Neuronal stem cell (in vitro differentiated cells): ENCODE measurements at regions not wholly inside any gene's neighbourhood (a gene's known extent, or its start where the extent isn't known, plus 50 kb on each side); places are given as distances from the start of the nearest gene placed in this dataset.

Source experiments
- DNase-seq: peaks from one replicate; pipeline ENCODE4 v3.0.0-alpha.2; 2013; ENCODE audit warnings: low spot score
- H2AFZ ChIP-seq: one replicate; pipeline ENCODE4 v1.6.1; 2013; ENCODE audit warnings: mild to moderate bottlenecking, low read length, inconsistent platforms
- H2AK5ac ChIP-seq: 2 replicates; pipeline ENCODE4 v1.6.1; 2013; ENCODE audit warnings: low read depth, mild to moderate bottlenecking, inconsistent platforms, low read length, moderate library complexity, mixed read lengths
- H2BK120ac ChIP-seq: 2 replicates; pipeline ENCODE4 v1.6.1; 2013; ENCODE audit warnings: low read depth, mild to moderate bottlenecking, inconsistent platforms, low read length, moderate library complexity, mixed read lengths
- H2BK12ac ChIP-seq: one replicate; pipeline ENCODE4 v1.6.1; 2013; ENCODE audit warnings: low read length, inconsistent platforms
- H2BK15ac ChIP-seq: 2 replicates; pipeline ENCODE4 v1.6.1; 2013; ENCODE audit warnings: mild to moderate bottlenecking, low read length, inconsistent platforms, mixed read lengths
- H2BK5ac ChIP-seq: one replicate; pipeline ENCODE4 v1.6.1; 2013; ENCODE audit warnings: inconsistent platforms, mild to moderate bottlenecking, low read length, moderate library complexity
- H3K14ac ChIP-seq: one replicate; pipeline ENCODE4 v1.6.1; 2013; ENCODE audit warnings: low read length, inconsistent platforms
- H3K18ac ChIP-seq: 2 replicates; pipeline ENCODE4 v1.6.1; 2013; ENCODE audit warnings: low read length, inconsistent platforms
- H3K23ac ChIP-seq: 2 replicates; pipeline ENCODE4 v1.6.1; 2013; ENCODE audit warnings: low read depth, mild to moderate bottlenecking, mixed read lengths, low read length, inconsistent platforms; ENCODE audit not compliant: poor library complexity
- H3K27ac ChIP-seq: replicated peaks from 3 replicates; pipeline ENCODE4 v1.5.1; 2013; ENCODE audit warnings: low read length, inconsistent platforms
- H3K27me3 ChIP-seq, 3 experiments: 2 replicates each; pipeline ENCODE4 v1.6.1; 2013; ENCODE audit warnings: low read length in 3 of 3, mild to moderate bottlenecking in 2 of 3, inconsistent platforms in 1 of 3, low read depth in 1 of 3, mixed read lengths in 1 of 3, moderate library complexity in 1 of 3; ENCODE audit not compliant: control insufficient read depth in 3 of 3, insufficient read depth in 3 of 3
- H3K36me3 ChIP-seq, 2 donors: replicated peaks in 1 of 2; 2 replicates each; pipeline ENCODE4 v1.6.1; 2013; ENCODE audit warnings: low read length in 2 of 2; ENCODE audit not compliant: control insufficient read depth in 2 of 2, insufficient read depth in 2 of 2
- H3K4ac ChIP-seq: 2 replicates; pipeline ENCODE4 v1.6.1; 2013; ENCODE audit warnings: inconsistent platforms, mild to moderate bottlenecking, low read length, moderate library complexity
- H3K4me1 ChIP-seq, 2 donors: 1 replicate in 1 of 2; 2 replicates in 1 of 2; pipeline ENCODE4 v1.6.1; 2013; ENCODE audit warnings: low read length in 2 of 2, low read depth in 1 of 2; ENCODE audit not compliant: control insufficient read depth in 2 of 2, insufficient read depth in 1 of 2
- H3K4me2 ChIP-seq: one replicate; pipeline ENCODE4 v1.6.1; 2013; ENCODE audit warnings: mild to moderate bottlenecking, low read length, inconsistent platforms; ENCODE audit not compliant: insufficient read depth, poor library complexity, severe bottlenecking
- H3K4me3 ChIP-seq, 2 donors: 2 replicates each; pipeline ENCODE4 v1.5.1; 2013; ENCODE audit warnings: low read length in 2 of 2, mild to moderate bottlenecking in 2 of 2, inconsistent platforms in 1 of 2, moderate library complexity in 1 of 2
- H3K79me1 ChIP-seq: one replicate; pipeline ENCODE4 v1.6.1; 2013; ENCODE audit warnings: low read depth, mild to moderate bottlenecking, inconsistent platforms, low read length, moderate library complexity
- H3K9ac ChIP-seq: one replicate; pipeline ENCODE4 v1.6.1; 2013; ENCODE audit warnings: mild to moderate bottlenecking, low read depth, low read length, inconsistent platforms; ENCODE audit not compliant: poor library complexity
- H3K9me3 ChIP-seq, 2 donors: replicated peaks in 1 of 2; 2 replicates each; pipeline versions ENCODE3 to v1.6.1; 2013; ENCODE audit warnings: low read length in 2 of 2, mild to moderate bottlenecking in 2 of 2, inconsistent platforms in 1 of 2, low read depth in 1 of 2, mixed read lengths in 1 of 2, moderate library complexity in 1 of 2; ENCODE audit not compliant: control insufficient read depth in 2 of 2, insufficient read depth in 1 of 2
- H4K8ac ChIP-seq: one replicate; pipeline ENCODE4 v1.6.1; 2013; ENCODE audit warnings: low read depth, mild to moderate bottlenecking, inconsistent platforms, low read length, moderate library complexity
- H4K91ac ChIP-seq: one replicate; pipeline ENCODE4 v1.6.1; 2013; ENCODE audit warnings: low read length, low read depth, mild to moderate bottlenecking, inconsistent platforms; ENCODE audit not compliant: poor library complexity
- WGBS, 2 donors: extraction: QIAGEN DNeasy Blood & Tissue Kit; methylation state at CpG; one replicate each; pipeline ENCODE4 v1.1.7; 2013; ENCODE audit warnings: missing lambda C conversion rate in 2 of 2, mixed read lengths in 1 of 2; ENCODE audit not compliant: insufficient read length in 2 of 2, insufficient replicate concordance in 1 of 2; ENCODE audit errors: extremely low coverage in 2 of 2; 5-methylcytosine and 5-hydroxymethylcytosine counted together

DNA sequence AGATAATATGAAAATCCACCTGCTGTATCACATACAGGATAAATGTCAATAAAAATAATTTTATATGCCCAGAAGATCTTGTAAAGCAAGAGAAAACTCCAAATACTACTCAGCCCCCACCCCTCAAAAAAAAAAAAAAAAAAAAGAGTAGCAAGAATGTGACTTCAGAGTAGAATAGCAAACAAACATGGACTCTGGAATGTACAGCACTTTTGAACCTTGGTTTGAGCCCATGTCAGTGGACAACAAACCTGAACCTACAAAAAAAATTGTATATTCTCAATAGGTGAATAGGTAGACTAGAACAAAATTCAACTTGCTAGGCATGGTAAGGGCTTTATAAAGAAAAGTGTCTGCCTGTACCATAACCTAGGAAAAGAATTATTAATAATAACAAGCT, 428.0 kb downstream of the SLITRK6 start:
- DNase-seq: no peak
- Histone ChIP-seq H2AFZ (no peak overlapping the region), H2BK120ac (no peak overlapping the region), H2BK5ac (no peak overlapping the region), H2BK12ac (no peak overlapping the region), H3K9ac (no peak overlapping the region), H3K27me3 (no peaks in the 10 kb centered on the region), H3K4me2 (no peak overlapping the region), H4K8ac (no peak overlapping the region), H2BK15ac (no peak overlapping the region), H3K23ac (no peak overlapping the region), H3K79me1 (no peaks in the 10 kb centered on the region), H4K91ac (no peak overlapping the region), H2AK5ac (no peak overlapping the region), H3K4ac (no peak overlapping the region), H3K36me3 (no peaks in the 10 kb centered on the region), H3K9me3 (no peaks in the 10 kb centered on the region), H3K4me1 (no peaks in the 10 kb centered on the region), H3K27ac (no peak overlapping the region), H3K18ac (no peak overlapping the region), H3K4me3 (no peak overlapping the region), H3K14ac (no peak overlapping the region)

- no CpG with 5 or more reads among the region's 1 CpG for WGBS, 2 donors
- Histone ChIP-seq H3K27ac (no peak overlapping the region), H2AK5ac (no peak overlapping the region), H3K18ac (no peak overlapping the region), H3K4ac (no peak overlapping the region), H3K79me1 (no peaks in the 10 kb centered on the region), H3K4me3 (no peak overlapping the region), H3K14ac (no peak overlapping the region), H4K91ac (no peak overlapping the region), H3K9me3 (no peaks in the 10 kb centered on the region), H2BK12ac (no peak overlapping the region), H2BK5ac (no peak overlapping the region), H3K36me3 (no peaks in the 10 kb centered on the region), H2BK15ac (no peak overlapping the region), H2AFZ (no peak overlapping the region), H4K8ac (no peak overlapping the region), H2BK120ac (no peak overlapping the region), H3K23ac (no peak overlapping the region), H3K4me2 (no peak overlapping the region), H3K27me3 (no peaks in the 10 kb centered on the region), H3K9ac (no peak overlapping the region), H3K4me1 (no peaks in the 10 kb centered on the region)
- no peak for DNase-seq
Measured at GRCh38 chr13:85368686-85369085, 430.5 kb downstream of the SLITRK6 start.

DNA sequence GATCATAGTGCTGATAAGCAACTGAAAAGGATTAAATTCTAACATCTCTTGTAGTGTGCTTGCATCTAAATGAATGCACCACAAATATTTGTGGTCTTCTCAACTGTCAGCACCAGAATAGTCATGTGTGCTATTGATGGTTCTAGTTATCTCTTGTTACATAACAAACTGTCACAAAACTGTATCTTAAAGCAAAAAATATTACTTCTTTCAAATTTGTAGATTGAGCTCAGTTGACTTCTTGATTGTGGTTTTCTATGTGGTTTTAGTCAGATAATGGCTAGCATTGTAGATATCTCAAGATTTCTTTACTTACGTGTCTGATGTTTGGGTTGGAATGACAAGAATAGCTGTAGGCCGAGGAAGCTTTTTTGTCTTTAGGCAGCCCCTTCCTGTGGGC, 431.3 kb downstream of the SLITRK6 start:
- H3K27me3 ChIP-seq: no peaks in the 10 kb centered on the region
- no peaks in the 10 kb centered on the region for H3K9me3 ChIP-seq
- no peak overlapping the region for H2AK5ac ChIP-seq
- no peak for DNase-seq
- no peak overlapping the region for H3K4me2 ChIP-seq
- no peaks in the 10 kb centered on the region for H3K36me3 ChIP-seq
- H3K14ac ChIP-seq: no peak overlapping the region
- H2AFZ ChIP-seq: no peak overlapping the region
- no peak overlapping the region for H2BK12ac ChIP-seq
- H3K79me1 ChIP-seq: no peaks in the 10 kb centered on the region
- no peak overlapping the region for H4K8ac ChIP-seq
- no peak overlapping the region for H3K9ac ChIP-seq
- H3K18ac ChIP-seq: no peak overlapping the region
- H3K4me1 ChIP-seq: no peaks in the 10 kb centered on the region
- no peak overlapping the region for H3K4me3 ChIP-seq
- no peak overlapping the region for H3K4ac ChIP-seq
- no peak overlapping the region for H4K91ac ChIP-seq
- no CpG with 5 or more reads among the region's 2 CpGs for WGBS, 2 donors
- no peak overlapping the region for H3K23ac ChIP-seq
- H2BK15ac ChIP-seq: no peak overlapping the region
- H2BK5ac ChIP-seq: no peak overlapping the region
- H2BK120ac ChIP-seq: no peak overlapping the region
- H3K27ac ChIP-seq: no peak overlapping the region

DNA sequence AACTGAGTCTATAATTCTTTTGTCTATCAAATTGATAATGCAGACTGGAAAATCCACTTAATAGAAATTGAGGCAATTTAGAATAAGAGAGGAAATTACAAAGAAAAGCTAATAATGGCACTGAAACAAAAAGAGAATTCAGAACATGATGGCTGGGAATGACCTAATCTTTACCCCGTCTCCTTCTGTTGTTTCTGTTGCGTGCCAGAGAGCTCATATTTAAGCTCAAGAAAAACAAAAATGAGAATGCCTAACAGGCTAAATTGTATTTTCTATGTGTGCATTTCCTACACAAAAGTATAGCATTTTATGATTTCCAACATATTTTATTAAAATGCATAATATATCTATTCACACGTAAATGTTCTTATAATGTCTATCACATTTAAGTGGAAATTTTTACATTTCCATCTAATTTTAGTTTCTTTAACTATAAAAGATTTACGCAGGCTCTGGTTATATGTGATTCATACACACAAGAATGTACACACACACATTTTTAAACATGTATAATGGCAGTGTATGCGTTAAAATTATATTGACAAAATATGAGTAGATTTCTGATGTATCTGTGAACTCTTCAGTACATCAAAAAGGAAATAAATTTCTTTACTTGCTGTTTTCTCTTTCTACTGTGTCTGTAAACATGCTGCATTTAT, 432.3 kb downstream of the SLITRK6 start:
- H2BK12ac ChIP-seq: no peak overlapping the region
- no peaks in the 10 kb centered on the region for H3K9me3 ChIP-seq
- no peak overlapping the region for H2BK15ac ChIP-seq
- no peak overlapping the region for H3K9ac ChIP-seq
- H3K79me1 ChIP-seq: no peaks in the 10 kb centered on the region
- no peak overlapping the region for H3K18ac ChIP-seq
- H3K23ac ChIP-seq: no peak overlapping the region
- no peak overlapping the region for H2BK120ac ChIP-seq
- WGBS, 2 donors: no CpG with 5 or more reads among the region's 5 CpGs
- no peak overlapping the region for H2AK5ac ChIP-seq
- no peak overlapping the region for H4K91ac ChIP-seq
- H2BK5ac ChIP-seq: no peak overlapping the region
- H4K8ac ChIP-seq: no peak overlapping the region
- no peak overlapping the region for H3K4me2 ChIP-seq
- no peak overlapping the region for H2AFZ ChIP-seq
- no peak overlapping the region for H3K4me3 ChIP-seq
- no peak overlapping the region for H3K27ac ChIP-seq
- no peak for DNase-seq
- H3K36me3 ChIP-seq: no peaks in the 10 kb centered on the region
- H3K4ac ChIP-seq: no peak overlapping the region
- no peak overlapping the region for H3K14ac ChIP-seq
- no peaks in the 10 kb centered on the region for H3K27me3 ChIP-seq
- no peaks in the 10 kb centered on the region for H3K4me1 ChIP-seq
